GM21576 (cell line): ENCODE measurements at regions not wholly inside any gene's neighbourhood (a gene's known extent, or its start where the extent isn't known, plus 50 kb on each side); places are given as distances from the start of the nearest gene placed in this dataset.
"Not testable (repeated sequence)": the region's sequence is repeated elsewhere in the genome, so short reads cannot be mapped to it uniquely, and the experiment has no call there.

Experiments used
- ATAC-seq: cut with Tn5 transposase; IDR thresholded peaks from one replicate; pipeline ENCODE4 v1.9.1; 2021; ENCODE audit warnings: mild to moderate bottlenecking, moderate library complexity; ENCODE audit not compliant: unreplicated experiment

DNA sequence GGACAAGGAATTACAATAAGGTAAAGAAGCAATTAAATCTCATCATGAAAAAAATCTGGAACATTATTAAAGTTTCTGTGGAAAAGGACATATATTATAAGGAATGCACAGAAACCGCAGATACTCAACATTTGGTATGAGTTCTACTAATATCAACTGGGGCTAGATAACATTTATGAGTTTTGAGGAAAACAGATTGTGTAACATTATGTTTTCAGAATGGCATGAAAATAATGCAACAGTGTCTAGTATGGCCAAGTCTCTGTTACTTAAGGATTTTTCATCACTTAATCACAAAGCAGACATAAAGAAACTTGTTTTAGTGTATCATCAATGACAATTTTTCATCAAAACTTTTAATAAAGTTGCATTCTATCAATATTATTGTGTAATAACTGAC is 785.0 kb downstream of the GLUD2 start:
- no peak for ATAC-seq

DNA sequence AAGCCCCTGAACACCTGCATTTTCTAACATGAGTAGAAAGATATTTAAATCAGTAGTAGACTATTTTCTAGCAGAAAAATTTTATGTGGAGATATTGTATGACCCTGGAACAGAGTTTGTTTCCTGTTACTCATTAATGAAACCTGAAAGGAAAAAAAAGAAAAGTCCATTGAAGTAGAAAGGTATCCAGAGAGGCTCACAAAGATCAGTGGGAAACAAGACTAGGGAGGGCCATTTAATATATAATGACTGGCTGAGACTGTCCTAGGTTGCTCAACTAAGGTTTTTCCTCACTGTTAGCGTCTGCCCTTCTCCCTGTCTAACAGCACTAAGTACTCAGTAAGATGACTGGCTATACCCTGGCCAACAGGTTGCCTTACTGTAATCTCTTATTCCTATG is 788.6 kb downstream of the GLUD2 start:
- ATAC-seq, result no peak

DNA sequence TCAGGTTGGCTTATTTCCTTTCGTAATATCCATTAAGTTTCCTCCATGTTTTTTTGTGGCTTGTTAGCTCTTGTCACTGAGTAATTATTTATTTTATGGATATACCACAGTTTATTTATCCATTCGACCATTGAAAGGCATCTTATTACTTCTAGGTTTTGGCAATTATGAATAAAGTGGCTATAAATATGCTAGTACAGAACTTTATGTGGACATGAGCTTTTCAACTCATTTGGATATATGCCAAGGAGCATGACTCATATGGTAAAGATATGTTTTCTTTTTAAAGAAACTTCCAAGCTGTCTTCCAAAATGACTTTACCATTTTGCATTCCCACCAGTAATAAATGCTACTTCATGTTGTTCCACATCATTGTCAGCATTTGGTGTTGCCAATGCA is 803.6 kb downstream of the GLUD2 start:
- no peak for ATAC-seq

DNA sequence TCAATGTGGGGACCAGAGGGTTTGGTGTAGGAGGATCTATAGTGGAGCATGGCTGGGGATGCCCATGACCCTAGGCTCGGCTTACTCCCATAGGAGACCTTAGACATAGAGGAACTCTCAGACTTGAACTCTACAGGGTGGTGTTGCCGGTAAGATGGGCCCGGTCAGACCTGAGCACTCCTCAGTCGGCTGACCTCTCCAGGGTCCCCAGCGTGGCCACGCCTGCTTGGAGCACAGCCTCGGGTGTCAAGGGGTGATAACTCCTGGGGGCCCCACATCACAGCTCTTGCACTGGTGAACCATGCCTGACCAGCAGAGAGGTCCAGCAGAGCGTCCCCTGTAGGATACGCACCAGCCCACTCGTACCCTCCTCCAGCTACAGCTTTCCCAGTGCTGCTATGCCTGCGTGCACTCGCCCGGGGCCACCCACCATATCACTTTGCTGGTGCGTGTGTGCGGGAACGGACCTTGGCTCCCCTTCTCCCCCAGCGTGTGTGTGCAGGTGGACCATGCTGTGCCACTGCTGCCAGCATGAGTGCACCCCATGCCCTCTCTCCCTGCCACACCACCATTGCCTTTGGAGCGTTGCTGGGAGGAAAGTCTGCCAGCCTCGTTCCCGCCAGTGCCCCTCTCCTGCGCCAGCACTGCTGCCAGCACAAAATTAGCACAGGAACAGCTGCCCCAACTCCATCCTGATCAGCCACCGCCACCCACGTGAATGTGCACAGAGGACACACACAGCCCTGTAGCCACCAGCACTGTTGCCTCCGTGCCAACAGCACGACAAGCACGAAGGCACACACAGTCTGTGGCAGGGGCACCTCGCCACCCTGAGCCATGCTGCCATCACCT is 806.6 kb downstream of the GLUD2 start:
- no peak for ATAC-seq

DNA sequence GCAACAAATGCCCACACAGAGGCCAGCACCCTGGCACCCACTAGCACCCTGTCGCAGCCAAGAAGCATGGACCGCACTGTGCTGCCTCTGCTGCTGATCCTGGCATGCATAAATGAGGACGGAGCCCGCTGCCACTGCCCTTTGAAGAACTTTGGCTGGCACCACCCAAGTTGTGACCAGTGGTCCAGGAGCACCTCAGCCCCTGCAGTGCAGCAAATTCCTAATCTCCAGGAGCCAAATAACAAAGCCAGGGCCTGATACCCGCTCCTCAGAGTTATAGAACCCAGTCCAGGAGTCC is 807.2 kb downstream of the GLUD2 start:
- ATAC-seq, result no peak

DNA sequence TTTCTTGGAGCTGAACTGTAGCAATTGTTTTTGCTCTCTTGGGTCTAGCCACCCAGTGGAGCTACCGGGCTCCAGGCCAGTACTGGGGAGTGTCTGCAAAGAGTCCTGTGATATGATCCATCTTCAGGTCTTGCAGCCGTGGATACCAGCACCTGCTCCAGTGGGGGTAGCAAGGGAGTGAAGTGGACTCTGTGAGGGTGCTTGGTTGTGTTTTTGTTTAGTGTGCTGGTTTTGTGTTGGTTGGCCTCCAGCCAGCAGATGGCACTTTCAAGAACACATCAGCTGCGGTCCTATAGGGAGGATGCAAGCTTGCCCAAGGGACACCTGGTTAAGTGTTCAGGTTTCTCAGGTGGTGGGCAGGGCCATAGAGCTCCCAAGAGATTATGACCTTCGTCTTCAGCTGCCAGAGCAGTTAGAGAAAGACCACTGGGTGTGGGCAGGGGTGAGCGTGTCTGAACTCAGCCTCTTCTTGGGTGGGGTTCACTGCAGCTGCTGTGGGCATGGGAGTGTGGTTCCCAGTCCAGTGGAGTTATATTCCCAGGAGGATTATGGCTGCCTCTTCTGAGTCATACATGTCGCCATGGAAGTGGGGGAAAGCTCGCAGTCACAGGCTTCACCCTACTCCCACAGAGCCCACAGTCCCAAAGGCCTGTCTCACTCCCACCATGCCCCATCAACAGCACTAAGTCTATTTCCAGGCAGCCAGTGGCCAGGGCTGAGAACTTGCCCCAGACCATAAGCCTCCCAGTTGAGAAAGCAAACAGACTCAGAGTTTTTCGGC is 811.6 kb downstream of the GLUD2 start:
- ATAC-seq, result no peak

DNA sequence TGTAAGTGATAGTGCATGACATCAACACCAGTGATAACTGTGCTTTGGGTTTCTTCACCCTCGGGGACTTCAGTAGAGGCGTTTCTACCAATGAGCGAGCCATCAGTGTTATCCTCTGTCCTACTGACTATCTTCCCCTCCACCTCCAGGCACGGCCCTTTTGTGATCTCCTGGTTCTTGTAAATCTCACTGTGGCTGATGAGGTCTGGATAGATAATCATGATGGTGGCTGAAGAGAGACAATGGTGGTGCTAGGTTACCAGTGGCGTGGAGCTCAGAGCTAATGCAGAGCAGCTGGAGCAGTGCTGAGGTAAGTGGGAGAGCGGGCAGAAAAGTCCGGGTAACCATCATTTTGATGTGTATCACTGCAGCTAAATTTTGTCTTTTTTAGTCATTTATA is 816.6 kb downstream of the GLUD2 start:
- no peak for ATAC-seq

DNA sequence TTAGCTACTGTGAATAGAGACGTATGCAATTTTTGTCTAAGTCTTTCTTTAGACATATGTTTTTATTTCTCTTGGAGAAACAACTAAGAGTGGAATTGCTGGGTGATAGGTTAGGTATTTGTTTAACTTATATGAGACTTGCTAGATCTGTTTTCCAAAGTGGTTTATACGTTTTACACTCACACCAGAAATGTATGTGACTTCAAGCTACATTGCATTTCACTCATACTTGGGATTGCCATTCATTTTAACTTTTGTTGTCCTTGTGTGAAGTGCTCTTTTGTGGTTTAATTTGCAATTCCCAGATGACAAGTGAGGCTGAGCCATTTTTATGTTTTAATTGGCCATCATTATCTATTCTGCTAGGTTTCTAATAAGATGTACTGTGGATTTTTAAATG is 817.2 kb downstream of the GLUD2 start:
- no peak for ATAC-seq

DNA sequence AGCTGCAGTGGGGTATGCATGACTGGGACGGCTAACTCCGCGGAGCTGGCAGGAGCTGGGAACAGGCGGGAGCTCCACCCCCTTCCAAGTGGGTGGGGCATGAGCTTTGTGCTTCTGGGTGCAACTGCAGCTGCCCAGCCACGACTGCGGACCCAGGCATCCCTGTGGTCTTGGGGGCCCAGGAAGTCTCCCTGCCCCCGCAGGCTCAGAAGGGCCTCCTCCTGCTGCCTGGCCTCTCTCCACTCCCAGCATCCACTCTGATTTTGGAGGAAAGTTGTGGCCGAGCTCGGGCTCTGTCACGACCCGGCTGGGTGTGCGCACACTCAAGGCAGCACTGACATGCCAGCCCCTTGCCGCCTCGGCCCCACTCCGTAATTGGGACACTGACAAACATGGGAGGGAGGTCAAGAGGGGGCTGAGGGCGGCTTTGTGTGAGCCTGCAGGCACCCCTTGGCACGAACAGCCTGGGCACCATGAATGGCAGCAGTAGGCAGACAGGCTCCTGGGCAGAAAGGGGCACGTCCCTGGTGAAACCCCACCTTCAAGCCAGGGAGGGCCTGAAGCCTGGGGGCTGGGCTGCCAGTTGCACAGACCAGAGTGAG is 822.6 kb downstream of the GLUD2 start:
- no peak for ATAC-seq

DNA sequence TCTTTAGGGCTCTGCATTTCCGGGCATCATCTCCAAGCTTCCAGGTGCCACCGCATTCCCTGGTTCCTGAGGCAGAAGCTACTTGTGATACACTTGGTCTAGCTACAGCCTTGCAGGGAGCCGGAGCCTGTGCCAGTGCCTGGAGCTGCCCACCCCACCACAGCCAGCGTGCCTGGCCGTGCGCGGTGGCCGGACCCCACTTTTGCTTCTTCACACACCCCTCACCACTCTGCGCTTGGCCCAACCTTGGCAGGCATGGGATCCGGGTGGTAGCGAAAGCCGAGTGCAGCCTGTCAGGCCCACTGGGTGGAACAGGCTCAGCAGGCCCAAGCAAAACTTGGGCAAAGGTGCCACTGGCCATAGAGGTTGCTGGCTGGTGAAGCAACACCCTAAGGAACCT is 823.7 kb downstream of the GLUD2 start:
- ATAC-seq, result no peak

DNA sequence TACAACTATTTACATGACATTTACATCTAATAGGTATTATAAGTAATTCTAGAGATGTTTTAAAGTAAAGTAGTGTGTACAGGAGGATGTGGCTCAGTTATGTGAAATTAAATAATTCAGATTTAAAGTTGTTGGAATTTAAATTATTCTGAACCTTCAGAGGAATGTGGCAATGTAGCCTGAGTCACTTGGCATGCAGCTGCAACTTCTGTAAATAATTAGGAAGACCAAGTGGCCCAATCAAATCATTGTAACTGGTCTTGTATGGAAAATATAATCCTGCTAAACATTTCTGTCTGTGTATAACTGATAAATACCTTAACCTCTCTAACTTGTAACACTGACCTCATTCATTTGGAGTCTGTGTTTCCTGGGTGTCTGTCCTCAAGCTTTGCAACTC is 828.9 kb downstream of the GLUD2 start:
- ATAC-seq, result no peak

DNA sequence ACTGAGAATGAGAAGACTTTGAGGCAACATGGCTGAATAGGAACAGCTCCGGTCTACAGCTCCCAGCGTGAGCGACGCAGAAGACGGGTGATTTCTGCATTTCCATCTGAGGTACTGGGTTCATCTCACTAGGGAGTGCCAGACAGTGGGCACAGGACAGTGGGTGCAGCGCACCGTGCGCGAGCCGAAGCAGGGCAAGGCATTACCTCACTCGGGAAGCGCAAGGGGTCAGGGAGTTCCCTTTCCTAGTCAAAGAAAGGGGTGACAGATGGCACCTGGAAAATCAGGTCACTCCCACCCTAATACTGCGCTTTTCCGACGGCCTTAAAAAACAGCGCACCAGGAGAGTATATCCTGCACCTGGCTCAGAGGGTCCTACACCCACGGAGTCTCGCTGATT is 829.9 kb downstream of the GLUD2 start:
- not testable (repeated sequence) for ATAC-seq

DNA sequence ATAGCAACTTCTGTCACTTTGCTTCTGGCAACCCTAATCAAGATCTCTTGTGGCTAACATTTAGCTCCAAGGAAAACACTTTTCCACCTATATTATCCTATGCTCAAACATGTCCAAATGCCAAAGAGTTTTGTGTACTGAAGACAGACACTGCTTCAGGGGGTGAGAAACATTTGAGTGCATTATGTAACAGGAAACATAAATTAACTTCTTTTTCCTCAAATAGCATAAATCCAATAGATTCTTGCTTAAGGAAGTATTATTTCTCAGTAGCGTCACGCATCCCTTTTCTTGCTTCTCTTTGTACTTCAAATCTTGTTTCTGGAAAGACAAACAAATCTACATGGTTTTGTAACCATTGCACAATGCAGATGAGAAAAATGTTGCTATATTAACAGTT is 839.1 kb downstream of the GLUD2 start:
- ATAC-seq, result no peak

DNA sequence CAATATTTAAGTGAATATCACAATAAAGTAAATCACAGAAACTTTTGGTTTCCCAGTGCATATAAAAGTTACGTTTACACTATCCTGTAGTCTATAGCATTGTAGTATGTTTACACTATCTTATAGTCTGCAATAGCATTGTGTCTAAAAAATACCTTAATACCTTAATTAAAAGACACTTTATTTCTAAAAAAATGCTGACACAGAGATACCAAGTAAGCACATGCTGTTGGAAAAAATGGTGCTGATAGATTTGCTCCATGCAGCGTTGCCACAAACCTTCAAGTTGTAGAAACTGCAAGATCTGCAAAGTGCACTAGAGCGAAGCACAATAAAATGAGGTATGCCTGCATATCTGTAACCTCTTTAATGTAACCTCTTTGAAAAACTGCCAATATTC is 847.3 kb downstream of the GLUD2 start:
- ATAC-seq, result no peak

DNA sequence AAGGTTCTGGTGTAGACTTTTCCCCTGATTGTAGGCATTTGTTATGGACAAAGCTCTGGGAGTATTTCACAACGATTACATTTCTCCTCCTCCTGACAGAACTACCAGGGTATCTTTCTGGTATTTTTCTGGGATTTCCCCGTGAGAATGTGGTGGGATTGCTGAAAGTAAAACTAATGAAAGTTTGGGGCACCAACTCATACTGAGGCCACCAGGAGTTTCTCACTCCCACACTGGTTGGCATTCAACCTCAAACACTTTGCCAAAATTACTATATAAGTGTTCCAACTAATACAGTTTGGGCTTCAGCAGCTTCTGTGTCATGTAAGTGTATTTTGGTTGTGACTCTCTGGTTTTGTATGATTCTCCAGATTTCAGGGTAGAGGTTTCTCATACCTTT is 855.1 kb downstream of the GLUD2 start:
- no peak for ATAC-seq

DNA sequence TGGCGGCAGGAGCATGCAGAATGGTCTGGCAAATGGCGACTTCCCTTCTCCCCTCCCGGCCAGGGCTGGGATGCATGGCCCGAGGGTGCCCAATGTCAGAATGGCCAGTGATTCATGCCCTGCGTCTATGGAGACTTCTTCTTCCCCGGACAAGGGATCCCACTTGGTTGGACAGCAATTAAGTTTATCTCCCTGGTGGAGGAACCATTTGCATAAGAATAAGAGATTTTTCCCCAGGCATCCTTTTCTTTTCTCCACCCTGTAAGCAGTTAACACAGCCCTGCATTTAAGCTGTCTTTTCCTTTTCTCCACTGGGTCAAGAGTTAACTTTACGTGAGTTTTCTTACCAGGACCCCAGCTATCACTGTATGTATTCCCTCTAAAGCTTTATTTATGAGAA is 856.6 kb downstream of the GLUD2 start:
- no peak for ATAC-seq

DNA sequence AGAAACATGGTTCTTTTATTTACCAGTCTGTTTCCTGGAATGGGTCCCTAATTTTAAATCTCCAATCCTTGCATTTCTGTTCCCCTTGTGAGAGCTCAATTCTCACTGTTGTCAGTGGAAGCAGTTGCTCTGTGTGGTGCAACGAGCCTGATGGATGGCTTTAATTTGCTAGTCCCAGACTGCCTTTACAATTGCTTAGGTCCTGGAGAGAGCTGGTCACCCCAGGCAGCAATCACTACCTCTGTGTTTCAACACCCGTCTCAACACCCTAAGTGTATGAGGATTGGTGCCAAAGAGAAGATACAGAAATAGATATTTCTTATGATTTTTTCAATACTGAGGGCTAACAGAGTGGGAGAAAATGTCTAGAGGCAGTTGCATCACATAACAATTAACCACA is 873.8 kb downstream of the GLUD2 start:
- no peak for ATAC-seq

DNA sequence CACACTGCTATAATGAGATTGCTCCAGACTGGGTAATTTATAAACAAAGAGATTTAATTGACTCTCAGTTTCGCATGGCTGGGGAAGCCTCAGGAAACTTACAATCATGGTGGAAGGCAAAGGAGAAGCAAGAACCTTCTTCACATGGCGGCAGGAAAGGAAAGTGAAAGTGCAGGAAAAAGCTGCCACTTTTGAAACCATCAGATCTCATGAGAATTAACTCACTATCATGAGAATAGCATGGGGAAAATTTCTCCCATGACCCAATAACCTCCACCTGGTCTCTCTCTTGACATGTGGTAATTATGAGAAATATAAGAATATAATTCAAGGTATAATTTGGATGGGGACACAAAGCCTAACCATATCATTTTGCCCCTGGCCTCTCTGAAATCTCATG is 884.2 kb downstream of the GLUD2 start:
- ATAC-seq, result no peak

DNA sequence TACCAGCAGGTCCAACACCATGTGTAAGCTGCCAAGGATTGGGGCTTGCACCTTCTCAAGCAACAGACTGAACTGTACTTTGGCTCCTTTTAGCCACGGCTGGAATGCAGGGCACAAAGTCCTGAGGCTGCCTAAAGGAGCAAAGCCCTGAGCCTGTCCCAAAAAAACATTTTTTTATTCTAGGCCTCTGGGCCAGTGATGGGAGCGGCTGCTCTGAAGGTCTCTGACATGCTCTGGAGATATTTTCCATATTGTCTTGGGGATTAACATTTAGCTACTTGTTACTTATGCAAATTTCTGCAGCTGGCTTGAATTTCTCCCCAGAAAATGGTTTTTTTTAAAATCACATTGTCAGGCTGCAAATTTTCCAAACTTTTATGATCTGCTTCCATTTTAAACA is 885.3 kb downstream of the GLUD2 start:
- no peak for ATAC-seq

DNA sequence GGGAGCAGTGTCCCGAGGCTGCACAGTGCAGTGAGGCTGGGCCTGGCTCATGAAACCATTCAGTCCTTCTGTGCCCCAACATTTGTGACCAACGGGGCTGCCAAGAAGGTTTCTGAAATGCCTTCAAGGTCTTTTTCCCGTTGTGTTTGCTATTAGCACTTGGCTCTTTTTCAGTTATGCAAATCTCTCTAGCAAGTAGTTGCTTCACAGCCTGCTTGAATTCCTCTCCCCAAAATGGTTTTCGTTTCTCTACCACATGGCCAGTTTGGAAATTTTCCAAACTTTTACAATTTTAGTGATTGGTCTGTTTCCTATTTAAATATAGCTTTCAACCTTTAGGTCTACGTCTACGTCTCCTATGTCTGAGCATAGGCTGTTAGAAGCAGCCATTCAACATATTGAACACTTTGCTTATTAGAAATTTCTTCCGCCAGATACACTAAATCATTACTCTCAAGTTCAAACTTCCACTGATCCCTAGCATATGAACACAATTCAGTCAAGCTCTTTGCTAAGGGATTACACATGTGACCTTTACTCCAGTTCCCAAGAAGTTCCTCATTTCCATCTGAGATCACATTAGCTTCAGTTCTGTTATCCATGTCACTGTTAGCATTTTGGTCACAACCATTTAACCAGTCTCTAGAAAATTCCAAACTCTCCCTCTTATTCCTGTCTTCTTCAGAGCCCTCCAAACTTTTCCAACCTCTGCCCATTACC is 901.8 kb downstream of the GLUD2 start:
- ATAC-seq, result no peak

DNA sequence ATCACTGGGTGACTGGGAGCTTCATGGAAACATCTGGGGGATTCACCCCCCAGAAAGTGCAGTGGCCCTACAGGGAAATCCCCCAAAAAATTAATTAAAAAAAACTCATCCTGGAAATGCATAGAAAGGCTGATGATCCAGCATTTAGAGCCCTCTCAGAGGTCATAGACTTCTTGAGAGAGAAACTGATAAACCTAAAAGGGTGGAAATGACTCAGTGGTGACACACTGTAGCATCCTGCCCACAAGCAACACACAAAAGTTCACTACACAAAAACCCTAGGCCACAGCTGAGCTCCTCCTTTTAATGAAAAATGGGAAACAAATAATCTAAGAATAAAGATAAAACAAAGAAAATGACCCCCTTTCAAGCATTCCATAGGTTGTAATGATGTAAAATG is 911.5 kb downstream of the GLUD2 start:
- no peak for ATAC-seq

DNA sequence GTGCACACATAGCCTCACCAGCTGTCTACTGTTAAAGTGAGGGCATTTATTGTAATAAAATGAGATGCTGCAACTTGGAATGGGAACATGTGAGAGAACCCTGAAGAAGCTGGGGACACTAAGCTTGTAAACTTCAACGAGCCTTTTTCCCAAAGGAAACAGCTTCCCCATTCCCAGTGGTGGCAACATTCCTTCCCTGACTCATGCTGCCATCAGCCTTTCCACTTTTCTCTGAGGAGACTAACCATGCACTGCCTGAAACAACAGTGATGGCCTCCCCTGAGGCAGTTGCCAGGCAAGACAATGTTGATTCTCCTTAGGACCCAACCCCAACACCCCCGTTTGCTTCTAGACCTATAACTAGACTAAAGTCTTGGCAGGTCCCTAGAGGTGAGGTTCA is 928.3 kb downstream of the GLUD2 start:
- no peak for ATAC-seq
